H1 (cell line): ENCODE measurements at regions not wholly inside any gene's neighbourhood (a gene's known extent, or its start where the extent isn't known, plus 50 kb on each side); places are given as distances from the start of the nearest gene placed in this dataset.

Experiments used
- CTCF ChIA-PET: fragments of 300-600 bp; sonication (Branson Sonifier 250); formaldehyde crosslinking; loops from one replicate; lab custom pipeline; 2021; ENCODE audit not compliant: partially characterized antibody; lab: Charles Lee
- POLR2A ChIA-PET: fragments of 300-600 bp; sonication (Branson Sonifier 250); formaldehyde crosslinking; loops from one replicate; lab custom pipeline; 2021; ENCODE audit warnings: inconsistent platforms; ENCODE audit not compliant: partially characterized antibody; lab: Charles Lee
- DNase-seq, 2 experiments: peaks; one replicate each; pipeline versions ENCODE4 v3.0.0 to v3.0.0-alpha.2; 2010 to 2022; ENCODE audit warnings: low spot score in 2 of 2, low read depth in 1 of 2, mixed read lengths in 1 of 2
- FAIRE-seq: peaks from 2 replicates; lab custom pipeline; 2011; peaks lifted over from hg19 to GRCh38; lab: Jason Lieb, UNC
- H2AFZ ChIP-seq: 2 replicates; pipeline ENCODE4 v1.8.1; 2012; ENCODE audit warnings: low read length, inconsistent platforms
- H2AK5ac ChIP-seq: 2 replicates; pipeline ENCODE4 v1.6.1; 2013; ENCODE audit warnings: low read depth, low read length
- H2BK120ac ChIP-seq: replicated peaks from 2 replicates; pipeline ENCODE3; 2013; ENCODE audit warnings: low read depth, low read length, inconsistent platforms
- H2BK12ac ChIP-seq: 2 replicates; pipeline ENCODE4 v1.6.1; 2013; ENCODE audit warnings: low read depth, low read length
- H2BK15ac ChIP-seq: 2 replicates; pipeline ENCODE4 v1.6.1; 2013; ENCODE audit warnings: low read length
- H2BK20ac ChIP-seq: 2 replicates; pipeline ENCODE4 v1.6.1; 2013; ENCODE audit warnings: low read length
- H2BK5ac ChIP-seq: 2 replicates; pipeline ENCODE4 v1.6.1; 2013; ENCODE audit warnings: low read depth, low read length
- H3K14ac ChIP-seq: 2 replicates; pipeline ENCODE4 v1.6.1; 2013; ENCODE audit warnings: inconsistent platforms; ENCODE audit not compliant: insufficient read length
- H3K18ac ChIP-seq: 2 replicates; pipeline ENCODE4 v1.6.1; 2013; ENCODE audit warnings: low read length; ENCODE audit errors: extremely low read depth
- H3K23ac ChIP-seq: 2 replicates; pipeline ENCODE4 v1.6.1; 2013; ENCODE audit warnings: inconsistent platforms; ENCODE audit not compliant: insufficient read length
- H3K23me2 ChIP-seq: 2 replicates; pipeline ENCODE4 v1.6.1; 2013; ENCODE audit warnings: low read depth, low read length
- H3K27ac ChIP-seq: 2 replicates; pipeline ENCODE4 v1.6.1; 2011; ENCODE audit warnings: low read depth, low read length, inconsistent platforms
- H3K27me3 ChIP-seq, 4 experiments: replicated peaks in 1 of 4; 1 replicate in 1 of 4; 2 replicates in 3 of 4; pipeline versions ENCODE4 v1.6.1 to v1.8.1; 2011 to 2013; ENCODE audit warnings: low read length in 3 of 4, mild to moderate bottlenecking in 3 of 4, inconsistent platforms in 2 of 4, mixed read lengths in 2 of 4, moderate library complexity in 1 of 4; ENCODE audit not compliant: control insufficient read depth in 3 of 4, insufficient read depth in 3 of 4; ENCODE audit errors: extremely low read depth in 1 of 4
- H3K36me3 ChIP-seq, 4 experiments: 2 replicates each; pipeline versions ENCODE4 v1.6.1 to v1.8.1; 2011 to 2013; ENCODE audit warnings: mild to moderate bottlenecking in 4 of 4, low read length in 3 of 4, moderate library complexity in 2 of 4, control low read depth in 1 of 4, inconsistent platforms in 1 of 4; ENCODE audit not compliant: insufficient read depth in 4 of 4, control insufficient read depth in 2 of 4
- H3K4ac ChIP-seq: replicated peaks from 2 replicates; pipeline ENCODE3; 2013; ENCODE audit warnings: low read length, low read depth, mixed read lengths, inconsistent platforms; ENCODE audit not compliant: insufficient read length
- H3K4me1 ChIP-seq, 4 experiments: replicated peaks in 1 of 4; 1 replicate in 1 of 4; 2 replicates in 3 of 4; pipeline versions ENCODE4 v1.6.1 to v1.8.1; 2011 to 2013; ENCODE audit warnings: low read length in 3 of 4, inconsistent platforms in 2 of 4, mixed read lengths in 1 of 4; ENCODE audit not compliant: insufficient read depth in 4 of 4, control insufficient read depth in 3 of 4
- H3K4me2 ChIP-seq, 2 experiments: 2 replicates each; pipeline versions ENCODE4 v1.6.1 to v1.8.1; 2011 to 2013; ENCODE audit warnings: low read depth in 2 of 2, low read length in 2 of 2, control low read depth in 1 of 2, inconsistent platforms in 1 of 2, mild to moderate bottlenecking in 1 of 2; ENCODE audit not compliant: insufficient read depth in 1 of 2
- H3K4me3 ChIP-seq, 4 experiments: fragments of 200-600, 300-600 bp in 1 of 4; sonication (generic), shearing (Covaris generic), sonication (Bioruptor Twin) in 1 of 4; 2 replicates each; pipeline versions ENCODE4 v1.5.1 to v1.8.1; 2011 to 2016; ENCODE audit warnings: low read length in 4 of 4, low read depth in 3 of 4, control low read depth in 2 of 4, inconsistent platforms in 2 of 4, mild to moderate bottlenecking in 2 of 4, mixed read lengths in 1 of 4, moderate library complexity in 1 of 4; ENCODE audit not compliant: insufficient read depth in 2 of 4; ENCODE audit errors: extremely low read depth in 1 of 4
- H3K56ac ChIP-seq: replicated peaks from 2 replicates; pipeline ENCODE3; 2013; ENCODE audit warnings: low read depth, mild to moderate bottlenecking, mixed read lengths, low read length, inconsistent platforms; ENCODE audit not compliant: insufficient read length
- H3K79me1 ChIP-seq: 2 replicates; pipeline ENCODE4 v1.6.1; 2013; ENCODE audit warnings: low read depth, low read length, control low read depth
- H3K79me2 ChIP-seq, 2 experiments: 2 replicates each; pipeline versions ENCODE4 v1.6.1 to v1.8.1; 2012 to 2013; ENCODE audit warnings: low read length in 2 of 2, mild to moderate bottlenecking in 2 of 2, inconsistent platforms in 1 of 2; ENCODE audit not compliant: insufficient read depth in 2 of 2, control insufficient read depth in 1 of 2
- H3K9ac ChIP-seq, 4 experiments: replicated peaks in 1 of 4; 1 replicate in 1 of 4; 2 replicates in 3 of 4; pipeline versions ENCODE4 v1.6.1 to v1.8.1; 2011 to 2013; ENCODE audit warnings: low read depth in 3 of 4, low read length in 3 of 4, control low read depth in 2 of 4, mild to moderate bottlenecking in 2 of 4, moderate library complexity in 2 of 4, inconsistent platforms in 1 of 4; ENCODE audit errors: extremely low read depth in 1 of 4
- H3K9me3 ChIP-seq, 2 experiments: 2 replicates each; pipeline versions ENCODE4 v1.6.1 to v1.8.1; 2012 to 2013; ENCODE audit warnings: mild to moderate bottlenecking in 2 of 2, moderate library complexity in 2 of 2, control low read depth in 1 of 2, inconsistent platforms in 1 of 2, low read depth in 1 of 2, low read length in 1 of 2, mixed read lengths in 1 of 2; ENCODE audit not compliant: insufficient read depth in 2 of 2
- H4K20me1 ChIP-seq, 2 experiments: replicated peaks in 1 of 2; 2 replicates each; pipeline versions ENCODE3 to v1.8.1; 2011 to 2013; ENCODE audit warnings: inconsistent platforms in 2 of 2, low read length in 2 of 2, mild to moderate bottlenecking in 1 of 2; ENCODE audit not compliant: insufficient read depth in 2 of 2, control insufficient read depth in 1 of 2
- H4K5ac ChIP-seq: 2 replicates; pipeline ENCODE4 v1.6.1; 2013; ENCODE audit warnings: low read length, low read depth, mixed read lengths, inconsistent platforms; ENCODE audit not compliant: insufficient read length
- H4K8ac ChIP-seq: 2 replicates; pipeline ENCODE4 v1.8.0; 2013; ENCODE audit warnings: mild to moderate bottlenecking, moderate library complexity, low read length, inconsistent platforms; ENCODE audit not compliant: insufficient read depth; ENCODE audit errors: extremely low read depth
- H4K91ac ChIP-seq: replicated peaks from 2 replicates; pipeline ENCODE3; 2013; ENCODE audit warnings: low read length, mixed read lengths, inconsistent platforms; ENCODE audit not compliant: insufficient read length
- EGR1 ChIP-seq: IDR thresholded peaks from 2 replicates; pipeline ENCODE4 v1.6.1; 2011; ENCODE audit warnings: low read depth, low read length, borderline replicate concordance
- HDAC6 ChIP-seq: IDR thresholded peaks from one replicate; pipeline ENCODE4 v1.7.1; 2012; ENCODE audit warnings: low read depth, mild to moderate bottlenecking, inconsistent platforms, low read length, moderate library complexity
- KDM1A ChIP-seq: fragments of 200-600, 300-600 bp; sonication (generic); IDR thresholded peaks from 2 replicates; pipeline ENCODE4 v1.7.1; 2016; ENCODE audit warnings: mild to moderate bottlenecking, low read length, borderline replicate concordance
- NANOG ChIP-seq: IDR thresholded peaks from 2 replicates; pipeline ENCODE4 v1.6.1; 2011; ENCODE audit warnings: low read length, low read depth, mild to moderate bottlenecking, inconsistent platforms; ENCODE audit not compliant: insufficient read depth, poor library complexity, severe bottlenecking
- NRF1 ChIP-seq: IDR thresholded peaks from 2 replicates; pipeline ENCODE4 v1.6.1; 2011; ENCODE audit warnings: mild to moderate bottlenecking, low read depth, low read length, improper control_type of control experiment
- PHF8 ChIP-seq: fragments of 200-600 bp; sonication (generic); conservative IDR thresholded peaks from 2 replicates; pipeline ENCODE4 v1.7.1; 2012; ENCODE audit warnings: low read depth, mild to moderate bottlenecking, inconsistent platforms, low read length, moderate library complexity
- ZNF274 ChIP-seq: IDR thresholded peaks from 2 replicates; pipeline ENCODE4 v1.7.0; 2012; ENCODE audit warnings: low read length, borderline replicate concordance; ENCODE audit errors: extremely low read depth
- WGBS, 2 experiments: shearing (Covaris generic) in 1 of 2; methylation state at CpG; one replicate each; pipeline versions ENCODE4 v1.1.6 to v1.1.7; 2013 to 2015; ENCODE audit warnings: low lambda C conversion rate in 2 of 2, mixed read lengths in 2 of 2, inconsistent platforms in 1 of 2, low coverage in 1 of 2, missing lambda C conversion rate in 1 of 2; ENCODE audit not compliant: insufficient replicate concordance in 2 of 2, insufficient coverage in 1 of 2, insufficient read length in 1 of 2; ENCODE audit errors: extremely low coverage in 1 of 2, missing lambda C conversion rate in 1 of 2; 5-methylcytosine and 5-hydroxymethylcytosine counted together

- ChIA-PET POLR2A (no interaction called here), CTCF (interaction anchor here (1.3 kb wide), 1 partner anchor 9 kb away, joined by 3 read pairs; no protein-coding TSS in a partner anchor)
- Histone ChIP-seq H2AFZ (peak overlapping the region; percentile 66), H3K56ac (no peak overlapping the region), H3K4me2 (no peak overlapping the region), H3K18ac (no peak overlapping the region), H3K23ac (no peak overlapping the region), H3K14ac (no peak overlapping the region), H3K4me3 (no peak overlapping the region), H4K8ac (no peak overlapping the region), H2BK20ac (no peak overlapping the region), H3K36me3 (no peaks in the 10 kb centered on the region), H3K9me3 (no peaks in the 10 kb centered on the region), H2BK12ac (no peak overlapping the region), H3K79me1 (no peaks in the 10 kb centered on the region), H2BK15ac (no peak overlapping the region), H3K23me2 (no peaks in the 10 kb centered on the region), H3K27ac (no peak overlapping the region), H4K20me1 (no peaks in the 10 kb centered on the region), H3K27me3 (no peaks in the 10 kb centered on the region), H4K5ac (no peak overlapping the region), H2BK120ac (no peak overlapping the region), H3K4me1 (no peaks in the 10 kb centered on the region), H3K79me2 (no peaks in the 10 kb centered on the region), H2BK5ac (no peak overlapping the region), H3K4ac (no peak overlapping the region)
- no peak for FAIRE-seq
- WGBS, 2 experiments, result 94% methylated on average over 14 of the region's 14 CpGs; no CpG with 5 or more reads in 1 of the 2 experiments
- TF ChIP-seq NANOG (no peak), HDAC6 (no peak), KDM1A (no peak), PHF8 (no peak), NRF1 (no peak), ZNF274 (no peak), EGR1 (no peak)
- TF ChIP-seq, all 59 proteins: peak for 0
- Histone ChIP-seq H2AK5ac (no peak overlapping the region), H3K9ac (no peak overlapping the region), H4K91ac (no peak overlapping the region)
- DNase-seq, result no peak
Measured at GRCh38 chr12:59020073-59020946, 100.0 kb upstream of the LRIG3 start.
